Endodermal cell (in vitro differentiated cells): ENCODE measurements at regions not wholly inside any gene's neighbourhood (a gene's known extent, or its start where the extent isn't known, plus 50 kb on each side); places are given as distances from the start of the nearest gene placed in this dataset.
A peak's percentile ranks its signal among the peaks of the same experiment; 100 is the strongest.

Experiments used
- DNase-seq: peaks from one replicate; pipeline ENCODE4 v3.0.0-alpha.2; 2017
- H3K27ac ChIP-seq: 2 replicates; pipeline ENCODE4 v1.5.1; 2013; ENCODE audit warnings: mild to moderate bottlenecking, low read depth, low read length, moderate library complexity
- H3K27me3 ChIP-seq: 2 replicates; pipeline ENCODE4 v1.6.1; 2013; ENCODE audit warnings: mild to moderate bottlenecking, low read length, moderate library complexity; ENCODE audit not compliant: insufficient read depth, control insufficient read depth, poor library complexity, severe bottlenecking
- H3K36me3 ChIP-seq: 2 replicates; pipeline ENCODE4 v1.7.0; 2013; ENCODE audit warnings: mild to moderate bottlenecking, low read length, moderate library complexity; ENCODE audit not compliant: control insufficient read depth, insufficient read depth
- H3K4me1 ChIP-seq: one replicate; pipeline ENCODE4 v1.7.0; 2013; ENCODE audit warnings: low read length; ENCODE audit not compliant: control insufficient read depth, insufficient read depth
- H3K4me3 ChIP-seq: 2 replicates; pipeline ENCODE4 v1.5.1; 2013; ENCODE audit warnings: mild to moderate bottlenecking, low read length, moderate library complexity
- H3K9ac ChIP-seq: 2 replicates; pipeline ENCODE4 v1.6.1; 2013; ENCODE audit warnings: mild to moderate bottlenecking, low read length, moderate library complexity; ENCODE audit not compliant: poor library complexity, severe bottlenecking; ENCODE audit errors: extremely low read depth
- H3K9me3 ChIP-seq: 2 replicates; pipeline ENCODE4 v1.6.1; 2013; ENCODE audit warnings: mild to moderate bottlenecking, low read length, moderate library complexity; ENCODE audit not compliant: control insufficient read depth
- H3K27ac Mint-ChIP-seq: 2 replicates; pipeline ENCODE4 v1.8.0; 2020; ENCODE audit warnings: mixed read lengths
- H3K27me3 Mint-ChIP-seq: 2 replicates; pipeline ENCODE4 v1.8.0; 2021; ENCODE audit warnings: mild to moderate bottlenecking, mixed read lengths; ENCODE audit not compliant: insufficient read depth
- H3K36me3 Mint-ChIP-seq: 2 replicates; pipeline ENCODE4 v1.8.0; 2020; ENCODE audit warnings: low read depth, mixed read lengths
- H3K4me1 Mint-ChIP-seq: 2 replicates; pipeline ENCODE4 v1.8.0; 2020; ENCODE audit warnings: mixed read lengths
- H3K4me3 Mint-ChIP-seq: 2 replicates; pipeline ENCODE4 v1.8.0; 2020; ENCODE audit warnings: mild to moderate bottlenecking, moderate library complexity, mixed read lengths
- H3K9me3 Mint-ChIP-seq: 2 replicates; pipeline ENCODE4 v1.8.0; 2020; ENCODE audit warnings: mild to moderate bottlenecking, mixed read lengths
- CTCF ChIP-seq: fragments of 200-600 bp; sonication (generic); conservative IDR thresholded peaks from 2 replicates; pipeline ENCODE4 v1.5.0; 2021; ENCODE audit warnings: antibody characterized with exemption, mild to moderate bottlenecking
- WGBS, 2 experiments: methylation state at CpG; one replicate each; pipeline versions ENCODE4 v1.1.5 to v1.1.7; 2013; ENCODE audit warnings: missing lambda C conversion rate in 2 of 2, mixed read lengths in 1 of 2; ENCODE audit not compliant: insufficient coverage in 1 of 2, insufficient read length in 1 of 2; 5-methylcytosine and 5-hydroxymethylcytosine counted together

- no peaks in the 10 kb centered on the region for H3K27me3 Mint-ChIP-seq
- no peaks in the 10 kb centered on the region for H3K36me3 Mint-ChIP-seq
- no peaks in the 10 kb centered on the region for H3K36me3 ChIP-seq
- H3K27ac ChIP-seq = no peak overlapping the region
- DNase-seq = no peak
- no peak overlapping the region for H3K9ac ChIP-seq
- 53 to 55% methylated on average over 3 to 4 of the region's 4 CpGs for WGBS, 2 experiments
- H3K4me1 ChIP-seq = no peaks in the 10 kb centered on the region
- TF ChIP-seq CTCF = peak; percentile 87
- H3K9me3 ChIP-seq = no peaks in the 10 kb centered on the region
- peaks cover 6% of the 10 kb centered on the region for H3K4me1 Mint-ChIP-seq
- no peaks in the 10 kb centered on the region for H3K9me3 Mint-ChIP-seq
- H3K4me3 ChIP-seq = no peak overlapping the region
- no peak overlapping the region for H3K27ac Mint-ChIP-seq
- H3K27me3 ChIP-seq = no peaks in the 10 kb centered on the region
- H3K4me3 Mint-ChIP-seq = no peak overlapping the region
Observed at GRCh38 chr5:39570403-39571027, 145.7 kb upstream of the DAB2 start.

GRCh38 chr5:39569857-39570256, 145.1 kb upstream of the DAB2 start:
- no peaks in the 10 kb centered on the region for H3K27me3 ChIP-seq
- H3K36me3 Mint-ChIP-seq = no peaks in the 10 kb centered on the region
- H3K27ac ChIP-seq = no peak overlapping the region
- no peaks in the 10 kb centered on the region for H3K4me1 ChIP-seq
- H3K9ac ChIP-seq = no peak overlapping the region
- H3K27ac Mint-ChIP-seq = no peak overlapping the region
- no peaks in the 10 kb centered on the region for H3K9me3 ChIP-seq
- DNase-seq = no peak
- no peak for TF ChIP-seq CTCF
- H3K4me1 Mint-ChIP-seq = peaks cover 6% of the 10 kb centered on the region
- no peak overlapping the region for H3K4me3 ChIP-seq
- H3K4me3 Mint-ChIP-seq = no peak overlapping the region
- H3K36me3 ChIP-seq = no peaks in the 10 kb centered on the region
- no peaks in the 10 kb centered on the region for H3K27me3 Mint-ChIP-seq
- no peaks in the 10 kb centered on the region for H3K9me3 Mint-ChIP-seq
- WGBS, 2 experiments = 79 to 90% methylated on average over 2 to 3 of the region's 3 CpGs

- no peak for TF ChIP-seq CTCF
- Histone ChIP-seq H3K27ac (no peak overlapping the region), H3K9ac (no peak overlapping the region), H3K4me1 (no peaks in the 10 kb centered on the region), H3K27me3 (no peaks in the 10 kb centered on the region), H3K4me3 (no peak overlapping the region), H3K36me3 (no peaks in the 10 kb centered on the region), H3K9me3 (no peaks in the 10 kb centered on the region)
- no peaks in the 10 kb centered on the region for H3K27me3 Mint-ChIP-seq
- no peak for DNase-seq
- no peaks in the 10 kb centered on the region for H3K36me3 Mint-ChIP-seq
- no peak overlapping the region for H3K27ac Mint-ChIP-seq
- H3K9me3 Mint-ChIP-seq = no peaks in the 10 kb centered on the region
- H3K4me1 Mint-ChIP-seq = peaks cover 6% of the 10 kb centered on the region
- H3K4me3 Mint-ChIP-seq = no peak overlapping the region
Observed at GRCh38 chr5:39566891-39567290, 142.1 kb upstream of the DAB2 start.
